Bronchial epithelial cell (primary cell): ENCODE measurements at regions not wholly inside any gene's neighbourhood (a gene's known extent, or its start where the extent isn't known, plus 50 kb on each side); places are given as distances from the start of the nearest gene placed in this dataset.

Experiments
- DNase-seq: peaks from one replicate; pipeline ENCODE4 v3.0.0-alpha.2; 2010; ENCODE audit warnings: low read depth
- FAIRE-seq: peaks from 2 replicates; lab custom pipeline; 2011; peaks lifted over from hg19 to GRCh38; lab: Jason Lieb, UNC
- H3K27me3 ChIP-seq: 2 replicates; pipeline ENCODE4 v1.5.1; 2011; ENCODE audit warnings: low read length; ENCODE audit not compliant: control insufficient read depth, insufficient read depth
- H3K36me3 ChIP-seq: 2 replicates; pipeline ENCODE4 v1.5.1; 2011; ENCODE audit warnings: low read length; ENCODE audit not compliant: control insufficient read depth, insufficient read depth
- H3K4me3 ChIP-seq: 2 replicates; pipeline ENCODE4 v1.5.1; 2011; ENCODE audit warnings: mild to moderate bottlenecking, low read depth, low read length, control low read depth
- CTCF ChIP-seq: IDR thresholded peaks from 2 replicates; pipeline ENCODE4 v1.5.1; 2011; ENCODE audit warnings: mild to moderate bottlenecking, moderate library complexity, low read length, control low read depth, inconsistent platforms; ENCODE audit not compliant: insufficient read depth, severe bottlenecking

DNA sequence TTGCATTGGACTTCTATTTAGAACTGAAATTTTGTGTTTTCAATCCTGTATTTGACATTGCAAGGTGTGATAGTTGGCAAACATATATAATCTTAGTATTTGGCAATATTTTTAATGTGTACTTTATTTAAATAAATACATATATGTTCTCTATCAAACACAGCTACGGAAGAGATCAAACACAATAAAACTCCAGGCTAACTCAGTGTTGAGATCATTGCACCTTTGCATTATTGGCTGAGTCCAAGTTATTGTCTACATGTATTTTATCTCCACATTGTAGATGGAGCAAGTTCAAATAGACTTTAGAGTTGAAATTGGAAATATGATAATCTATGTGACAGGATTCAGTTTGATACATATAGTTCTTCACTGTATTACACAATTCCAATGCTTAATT lies 176.7 kb downstream of the ST6GAL2 start:
- Histone ChIP-seq H3K36me3 (no peaks in the 10 kb centered on the region), H3K4me3 (no peak overlapping the region), H3K27me3 (no peaks in the 10 kb centered on the region)
- no peak for TF ChIP-seq CTCF
- FAIRE-seq (no peak), DNase-seq (no peak)

DNA sequence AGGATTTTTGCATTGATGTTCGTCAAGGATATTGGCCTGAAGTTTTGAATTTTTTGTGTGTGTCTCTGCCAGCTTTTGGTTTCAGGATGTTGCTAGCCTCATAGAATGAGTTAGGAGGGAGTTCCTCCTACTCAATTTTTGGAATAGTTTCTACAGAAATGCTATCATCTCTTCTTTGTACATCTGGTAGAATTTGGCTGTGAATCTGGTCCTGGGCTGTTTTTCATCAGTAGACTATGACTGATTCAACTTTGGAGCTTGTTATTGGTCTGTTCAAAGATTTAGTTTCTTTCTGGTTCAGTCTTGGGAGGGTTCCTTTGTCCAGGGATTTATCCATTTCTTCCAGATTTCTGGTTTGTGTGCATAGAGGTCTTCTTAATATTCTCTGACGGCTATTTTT lies 166.7 kb downstream of the ST6GAL2 start:
- H3K4me3 ChIP-seq, result no peak overlapping the region
- no peaks in the 10 kb centered on the region for H3K36me3 ChIP-seq
- no peak for TF ChIP-seq CTCF
- FAIRE-seq (no peak), DNase-seq (no peak)
- no peaks in the 10 kb centered on the region for H3K27me3 ChIP-seq

DNA sequence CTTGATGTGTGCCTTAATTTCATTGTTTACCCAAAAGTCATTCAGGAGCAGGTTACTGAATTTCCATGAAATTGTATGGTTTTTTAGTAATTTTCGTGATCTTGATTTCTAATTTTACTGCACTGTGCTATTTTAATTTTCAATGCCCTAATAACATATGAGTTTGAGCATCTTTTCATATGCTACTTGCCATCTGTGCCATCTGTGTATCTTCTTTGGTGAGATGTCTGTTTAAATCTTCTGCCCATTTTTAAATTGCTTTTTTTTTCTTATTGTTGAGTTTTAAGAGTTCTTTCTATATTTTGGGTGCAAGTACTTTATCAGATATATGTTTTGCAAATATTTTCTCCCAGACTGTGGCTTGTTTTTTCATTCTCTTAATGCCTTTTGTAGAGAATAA lies 165.9 kb downstream of the ST6GAL2 start:
- no peak for TF ChIP-seq CTCF
- H3K27me3 ChIP-seq, result no peaks in the 10 kb centered on the region
- no peak for FAIRE-seq
- no peaks in the 10 kb centered on the region for H3K36me3 ChIP-seq
- no peak for DNase-seq
- H3K4me3 ChIP-seq, result no peak overlapping the region

DNA sequence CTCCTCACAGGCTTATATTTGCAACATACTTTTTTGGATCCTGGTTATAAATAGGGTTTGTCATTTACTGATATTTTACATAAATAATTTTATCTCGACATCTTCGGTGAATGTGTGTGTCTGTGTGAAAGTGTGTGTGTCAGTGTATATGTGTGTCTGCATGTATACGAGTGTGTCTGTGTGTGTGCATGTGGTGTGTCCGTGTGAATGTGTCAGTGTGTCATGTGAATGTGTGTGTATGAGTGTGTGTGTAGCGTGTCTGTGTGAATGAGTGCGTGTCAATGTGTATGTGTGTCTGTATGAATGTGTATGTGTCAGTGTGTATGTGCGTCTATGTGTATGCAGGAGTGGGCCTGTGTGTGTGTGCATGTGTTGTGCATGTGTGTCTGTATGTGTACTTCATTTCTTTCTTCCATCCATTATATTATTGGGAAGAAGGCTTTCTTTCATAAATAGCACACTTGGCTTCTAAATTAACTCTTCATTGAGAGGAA lies 161.6 kb downstream of the ST6GAL2 start:
- TF ChIP-seq CTCF, result no peak
- FAIRE-seq, result peak; percentile 79
- Histone ChIP-seq H3K27me3 (no peaks in the 10 kb centered on the region), H3K4me3 (no peak overlapping the region), H3K36me3 (no peaks in the 10 kb centered on the region)
- DNase-seq, result no peak

DNA sequence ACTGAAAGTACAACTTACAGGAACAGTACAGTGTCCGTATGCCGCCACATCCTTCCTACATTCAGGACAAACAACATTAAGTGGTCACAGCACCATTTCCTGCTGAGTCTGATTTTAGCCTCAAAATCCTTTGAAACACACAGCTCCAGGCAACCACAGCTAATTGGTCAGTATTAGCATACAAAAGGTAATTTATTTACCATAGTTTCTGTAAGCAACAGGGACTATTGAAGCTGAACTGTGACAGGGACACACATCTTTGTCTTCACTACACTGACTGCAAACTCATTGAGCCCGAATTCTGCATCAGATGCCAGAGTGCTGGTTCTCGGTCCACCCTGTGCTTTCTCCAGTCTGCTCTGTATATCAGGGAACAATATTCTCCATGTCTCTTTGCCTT lies 151.8 kb downstream of the ST6GAL2 start:
- no peaks in the 10 kb centered on the region for H3K27me3 ChIP-seq
- no peak for TF ChIP-seq CTCF
- FAIRE-seq (no peak), DNase-seq (no peak)
- no peak overlapping the region for H3K4me3 ChIP-seq
- no peaks in the 10 kb centered on the region for H3K36me3 ChIP-seq

- TF ChIP-seq CTCF, result no peak
- H3K27me3 ChIP-seq, result no peaks in the 10 kb centered on the region
- FAIRE-seq, result no peak
- DNase-seq, result no peak
- no peak overlapping the region for H3K4me3 ChIP-seq
- H3K36me3 ChIP-seq, result no peaks in the 10 kb centered on the region
Measured at GRCh38 chr2:106735807-106736206, 150.2 kb downstream of the ST6GAL2 start.
